ENCODE measurements at regions not wholly inside any gene's neighbourhood (a gene's known extent, or its start where the extent isn't known, plus 50 kb on each side); places are given as distances from the start of the nearest gene placed in this dataset.

DNA sequence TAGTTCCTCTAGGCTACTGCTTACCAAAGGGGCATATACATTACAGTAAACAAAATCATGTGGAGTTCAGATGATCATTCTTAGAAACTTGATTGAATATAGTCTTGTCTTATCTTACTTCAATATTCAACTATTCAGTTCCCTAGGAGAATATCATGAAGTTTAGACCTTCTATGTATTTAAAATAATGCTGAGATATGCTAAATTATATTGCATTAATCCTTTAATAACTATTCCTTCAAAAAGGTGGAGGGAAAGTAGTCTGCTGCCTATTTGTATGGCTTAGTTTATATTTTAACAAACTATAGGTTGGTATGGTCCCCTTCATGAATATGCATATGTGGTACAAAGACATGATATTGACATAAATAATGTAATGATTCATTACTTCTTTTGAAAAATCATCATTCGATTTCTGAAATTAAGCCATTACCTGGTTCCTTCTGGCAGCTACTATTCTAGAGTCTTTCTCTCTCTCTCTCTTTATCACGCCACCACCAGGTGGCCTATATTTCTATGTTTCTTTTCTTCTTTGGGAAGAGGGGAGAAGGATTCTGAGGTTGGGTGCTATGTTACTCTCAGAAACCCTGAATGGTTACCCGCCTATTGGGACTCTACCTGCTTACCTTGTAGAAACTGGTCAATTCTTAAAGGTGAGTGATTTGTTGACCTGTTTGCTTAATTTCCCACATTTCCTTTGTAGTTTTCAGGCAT lies 855.8 kb downstream of the HACE1 start:
- BruUV-seq (replicated peaks) = no TSS peak
- no peak for ATAC-seq
- H3K27me3 ChIP-seq (ENCODE audit: control insufficient read depth, insufficient read depth, low read length) = no peaks in the 10 kb centered on the region
- H3K36me3 ChIP-seq (ENCODE audit: control insufficient read depth, insufficient read depth, low read length) = no peaks in the 10 kb centered on the region
- intact Hi-C loops (cut with micrococcal nuclease; ENCODE audit: unreplicated experiment) (no loop called here), in situ Hi-C loops (cut with HindIII; ENCODE audit: low pct_unique_long_range_greater_than_20kb, low sequenced_read_pairs) (no loop called here)
- CTCF ChIA-PET = no interaction called here
- no peak for TF ChIP-seq SIN3A (IDR thresholded peaks at IDR 0.05; ENCODE audit: borderline replicate concordance, insufficient read depth, low read depth, low read length)
- TF ChIP-seq, protein P1, sequence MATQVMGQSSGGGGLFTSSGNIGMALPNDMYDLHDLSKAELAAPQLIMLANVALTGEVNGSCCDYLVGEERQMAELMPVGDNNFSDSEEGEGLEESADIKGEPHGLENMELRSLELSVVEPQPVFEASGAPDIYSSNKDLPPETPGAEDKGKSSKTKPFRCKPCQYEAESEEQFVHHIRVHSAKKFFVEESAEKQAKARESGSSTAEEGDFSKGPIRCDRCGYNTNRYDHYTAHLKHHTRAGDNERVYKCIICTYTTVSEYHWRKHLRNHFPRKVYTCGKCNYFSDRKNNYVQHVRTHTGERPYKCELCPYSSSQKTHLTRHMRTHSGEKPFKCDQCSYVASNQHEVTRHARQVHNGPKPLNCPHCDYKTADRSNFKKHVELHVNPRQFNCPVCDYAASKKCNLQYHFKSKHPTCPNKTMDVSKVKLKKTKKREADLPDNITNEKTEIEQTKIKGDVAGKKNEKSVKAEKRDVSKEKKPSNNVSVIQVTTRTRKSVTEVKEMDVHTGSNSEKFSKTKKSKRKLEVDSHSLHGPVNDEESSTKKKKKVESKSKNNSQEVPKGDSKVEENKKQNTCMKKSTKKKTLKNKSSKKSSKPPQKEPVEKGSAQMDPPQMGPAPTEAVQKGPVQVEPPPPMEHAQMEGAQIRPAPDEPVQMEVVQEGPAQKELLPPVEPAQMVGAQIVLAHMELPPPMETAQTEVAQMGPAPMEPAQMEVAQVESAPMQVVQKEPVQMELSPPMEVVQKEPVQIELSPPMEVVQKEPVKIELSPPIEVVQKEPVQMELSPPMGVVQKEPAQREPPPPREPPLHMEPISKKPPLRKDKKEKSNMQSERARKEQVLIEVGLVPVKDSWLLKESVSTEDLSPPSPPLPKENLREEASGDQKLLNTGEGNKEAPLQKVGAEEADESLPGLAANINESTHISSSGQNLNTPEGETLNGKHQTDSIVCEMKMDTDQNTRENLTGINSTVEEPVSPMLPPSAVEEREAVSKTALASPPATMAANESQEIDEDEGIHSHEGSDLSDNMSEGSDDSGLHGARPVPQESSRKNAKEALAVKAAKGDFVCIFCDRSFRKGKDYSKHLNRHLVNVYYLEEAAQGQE (IDR thresholded peaks at IDR 0.05; ENCODE audit: insufficient read depth in 1 of 2, low read depth in 2 of 2, low read length in 1 of 2) = no peak
- TF ChIP-seq POLR2AphosphoS5 (IDR thresholded peaks at IDR 0.05; ENCODE audit: low read depth, low read length) = no peak
- TF ChIP-seq, protein P2, sequence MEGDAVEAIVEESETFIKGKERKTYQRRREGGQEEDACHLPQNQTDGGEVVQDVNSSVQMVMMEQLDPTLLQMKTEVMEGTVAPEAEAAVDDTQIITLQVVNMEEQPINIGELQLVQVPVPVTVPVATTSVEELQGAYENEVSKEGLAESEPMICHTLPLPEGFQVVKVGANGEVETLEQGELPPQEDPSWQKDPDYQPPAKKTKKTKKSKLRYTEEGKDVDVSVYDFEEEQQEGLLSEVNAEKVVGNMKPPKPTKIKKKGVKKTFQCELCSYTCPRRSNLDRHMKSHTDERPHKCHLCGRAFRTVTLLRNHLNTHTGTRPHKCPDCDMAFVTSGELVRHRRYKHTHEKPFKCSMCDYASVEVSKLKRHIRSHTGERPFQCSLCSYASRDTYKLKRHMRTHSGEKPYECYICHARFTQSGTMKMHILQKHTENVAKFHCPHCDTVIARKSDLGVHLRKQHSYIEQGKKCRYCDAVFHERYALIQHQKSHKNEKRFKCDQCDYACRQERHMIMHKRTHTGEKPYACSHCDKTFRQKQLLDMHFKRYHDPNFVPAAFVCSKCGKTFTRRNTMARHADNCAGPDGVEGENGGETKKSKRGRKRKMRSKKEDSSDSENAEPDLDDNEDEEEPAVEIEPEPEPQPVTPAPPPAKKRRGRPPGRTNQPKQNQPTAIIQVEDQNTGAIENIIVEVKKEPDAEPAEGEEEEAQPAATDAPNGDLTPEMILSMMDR (IDR thresholded peaks at IDR 0.05) = no peak; the same call in 1 of the 2 replicates
- TF ChIP-seq TCF7L2 (IDR thresholded peaks at IDR 0.05; ENCODE audit: low read depth, low read length) = no peak
- H3K4me1 ChIP-seq (ENCODE audit: control insufficient read depth, insufficient read depth, low read length) = no peaks in the 10 kb centered on the region
- no peak for DNase-seq (ENCODE audit: low read depth, low spot score)
- POLR2A ChIA-PET = no interaction called here
- H3K9me3 ChIP-seq (ENCODE audit: control insufficient read depth, insufficient read depth, low read depth, low read length) = no peaks in the 10 kb centered on the region
- no peak overlapping the region for H3K4me3 ChIP-seq (ENCODE audit: low read depth in 2 of 2, low read length in 2 of 2)
- no peak overlapping the region for H3K27ac ChIP-seq (ENCODE audit: low read length)

DNA sequence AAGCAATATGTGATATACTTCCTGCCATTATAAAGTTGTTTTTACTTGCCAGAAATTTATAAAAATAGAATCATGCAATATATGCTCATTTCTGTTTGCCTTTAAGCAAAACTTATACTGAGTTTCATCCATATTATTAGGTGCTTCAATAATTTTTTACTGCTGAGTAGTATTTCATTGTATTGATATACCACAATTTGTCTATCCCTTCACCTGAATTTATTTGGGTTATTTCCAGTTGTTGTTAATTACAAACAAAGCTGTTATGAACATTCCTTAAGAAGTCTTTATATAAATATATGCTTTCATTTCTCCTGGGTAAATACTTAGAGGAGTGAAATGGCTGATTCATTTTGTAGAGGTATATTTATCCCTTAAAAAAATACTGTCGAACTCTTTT lies 864.1 kb downstream of the HACE1 start:
- no peaks in the 10 kb centered on the region for H3K27me3 ChIP-seq (ENCODE audit: control insufficient read depth, insufficient read depth, low read length)
- in situ Hi-C loops (cut with HindIII; ENCODE audit: low pct_unique_long_range_greater_than_20kb, low sequenced_read_pairs) (no loop called here), intact Hi-C loops (cut with micrococcal nuclease; ENCODE audit: unreplicated experiment) (no loop called here)
- H3K4me1 ChIP-seq (ENCODE audit: control insufficient read depth, insufficient read depth, low read length) = no peaks in the 10 kb centered on the region
- H3K36me3 ChIP-seq (ENCODE audit: control insufficient read depth, insufficient read depth, low read length) = no peaks in the 10 kb centered on the region
- no TSS peak for BruUV-seq (replicated peaks)
- CTCF ChIA-PET = no interaction called here
- H3K9me3 ChIP-seq (ENCODE audit: control insufficient read depth, insufficient read depth, low read depth, low read length) = no peaks in the 10 kb centered on the region
- no peak for DNase-seq (ENCODE audit: low read depth, low spot score)
- ATAC-seq = no peak
- no peak overlapping the region for H3K4me3 ChIP-seq (ENCODE audit: low read depth in 2 of 2, low read length in 2 of 2)
- TF ChIP-seq TCF7L2 (IDR thresholded peaks at IDR 0.05; ENCODE audit: low read depth, low read length) (no peak), SIN3A (IDR thresholded peaks at IDR 0.05; ENCODE audit: borderline replicate concordance, insufficient read depth, low read depth, low read length) (no peak), POLR2AphosphoS5 (IDR thresholded peaks at IDR 0.05; ENCODE audit: low read depth, low read length) (no peak)
- TF ChIP-seq, protein P1 (IDR thresholded peaks at IDR 0.05; ENCODE audit: insufficient read depth in 1 of 2, low read depth in 2 of 2, low read length in 1 of 2) = no peak
- TF ChIP-seq, protein P2 (IDR thresholded peaks at IDR 0.05) = no peak
- H3K27ac ChIP-seq (ENCODE audit: low read length) = no peak overlapping the region
- POLR2A ChIA-PET = no interaction called here

All from Panc1 (cell line).